ENCODE measurements at regions not wholly inside any gene's neighbourhood (a gene's known extent, or its start where the extent isn't known, plus 50 kb on each side); places are given as distances from the start of the nearest gene placed in this dataset.

GRCh38 chr6:6783721-6784120 lies 195.2 kb downstream of the LY86 start:
- no peak for TF ChIP-seq GATA2 (IDR thresholded peaks at IDR 0.05; ENCODE audit: low read depth, low read length)
- no peak for TF ChIP-seq GATA3 (IDR thresholded peaks at IDR 0.05; ENCODE audit: low read depth, low read length)

Data from SH-SY5Y (cell line).